Fibroblast of lung (primary cell): ENCODE measurements at regions not wholly inside any gene's neighbourhood (a gene's known extent, or its start where the extent isn't known, plus 50 kb on each side); places are given as distances from the start of the nearest gene placed in this dataset.

Experiments used
- DNase-seq, 2 donors: peaks; one replicate each; pipeline versions ENCODE4 v3.0.0 to v3.0.0-alpha.2; 2010; ENCODE audit warnings: low read depth in 2 of 2
- H2AFZ ChIP-seq: 2 replicates; pipeline ENCODE4 v1.5.1; 2012; ENCODE audit warnings: low read length, control low read depth, inconsistent platforms
- H3K27ac ChIP-seq: 2 replicates; pipeline ENCODE4 v1.5.1; 2011; ENCODE audit warnings: low read length, control low read depth; ENCODE audit not compliant: insufficient read depth
- H3K27me3 ChIP-seq: 2 replicates; pipeline ENCODE4 v1.5.1; 2011; ENCODE audit warnings: mild to moderate bottlenecking, low read length; ENCODE audit not compliant: control insufficient read depth, insufficient read depth
- H3K36me3 ChIP-seq: 2 replicates; pipeline ENCODE4 v1.5.1; 2011; ENCODE audit warnings: low read length; ENCODE audit not compliant: control insufficient read depth, insufficient read depth
- H3K4me1 ChIP-seq: 2 replicates; pipeline ENCODE4 v1.5.1; 2011; ENCODE audit warnings: low read length; ENCODE audit not compliant: control insufficient read depth, insufficient read depth; ENCODE audit errors: extremely low read depth
- H3K4me2 ChIP-seq: 2 replicates; pipeline ENCODE4 v1.5.1; 2011; ENCODE audit warnings: low read length, control low read depth; ENCODE audit not compliant: insufficient read depth; ENCODE audit errors: extremely low read depth
- H3K4me3 ChIP-seq, 4 experiments: fragments of 200-600 bp in 1 of 4; sonication (generic) in 1 of 4; replicated peaks in 1 of 4; 2 replicates each; pipeline ENCODE4 v1.5.1; 2011 to 2016; ENCODE audit warnings: low read length in 4 of 4, low read depth in 3 of 4, mild to moderate bottlenecking in 3 of 4, control low read depth in 2 of 4, inconsistent platforms in 1 of 4, mixed read lengths in 1 of 4; ENCODE audit not compliant: insufficient read depth in 1 of 4; ENCODE audit errors: control extremely low read depth in 1 of 4
- H3K79me2 ChIP-seq: 2 replicates; pipeline ENCODE4 v1.5.1; 2012; ENCODE audit warnings: mild to moderate bottlenecking, low read length, inconsistent platforms; ENCODE audit not compliant: control insufficient read depth, insufficient read depth
- H3K9ac ChIP-seq: 2 replicates; pipeline ENCODE4 v1.5.1; 2011; ENCODE audit warnings: mild to moderate bottlenecking, low read length, control low read depth; ENCODE audit not compliant: insufficient read depth
- H3K9me3 ChIP-seq: 2 replicates; pipeline ENCODE4 v1.5.1; 2012; ENCODE audit warnings: low read depth, low read length; ENCODE audit not compliant: control insufficient read depth, insufficient read depth
- H4K20me1 ChIP-seq: 2 replicates; pipeline ENCODE4 v1.5.1; 2011; ENCODE audit warnings: low read length; ENCODE audit not compliant: control insufficient read depth, insufficient read depth; ENCODE audit errors: extremely low read depth
- EZH2 ChIP-seq: IDR thresholded peaks from 2 replicates; pipeline ENCODE4 v1.5.1; 2012; ENCODE audit warnings: low read length, control low read depth, mild to moderate bottlenecking; ENCODE audit errors: missing control alignments
- TF ChIP-seq, protein P1 (sequence below), 2 donors: IDR thresholded peaks in 1 of 2; conservative IDR thresholded peaks in 1 of 2; 1 replicate in 1 of 2; 2 replicates in 1 of 2; pipeline ENCODE4 v1.5.1; 2011 to 2012; ENCODE audit warnings: low read length in 2 of 2, control low read depth in 1 of 2, inconsistent platforms in 1 of 2, low read depth in 1 of 2, mild to moderate bottlenecking in 1 of 2

DNA sequence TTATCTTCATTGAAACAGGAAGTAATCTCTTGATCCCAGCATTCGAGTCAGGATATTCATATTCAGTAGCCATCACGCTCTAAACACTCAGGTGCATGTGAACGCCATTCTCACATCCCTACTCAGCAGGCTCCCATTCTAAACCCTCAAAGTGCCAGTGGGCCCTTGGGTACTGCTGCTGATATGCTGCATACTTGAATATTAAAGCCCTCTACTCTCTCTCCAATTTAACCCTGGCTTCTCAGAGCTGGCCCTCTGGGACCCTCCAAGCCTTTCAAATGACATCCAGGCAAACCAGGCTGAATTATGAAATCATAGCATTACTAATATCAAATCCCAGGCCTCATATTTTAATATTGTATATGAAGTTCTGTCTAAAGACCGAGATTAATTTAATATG, 468.2 kb downstream of the NUF2 start:
- Histone ChIP-seq H3K9me3 (no peaks in the 10 kb centered on the region), H2AFZ (no peak overlapping the region), H3K9ac (no peak overlapping the region), H3K27ac (no peak overlapping the region), H3K36me3 (no peaks in the 10 kb centered on the region), H3K79me2 (no peaks in the 10 kb centered on the region), H3K4me3 (no peak overlapping the region), H3K4me2 (no peak overlapping the region), H3K27me3 (no peaks in the 10 kb centered on the region), H4K20me1 (no peaks in the 10 kb centered on the region), H3K4me1 (no peaks in the 10 kb centered on the region)
- no peak for DNase-seq
- TF ChIP-seq, protein P1, sequence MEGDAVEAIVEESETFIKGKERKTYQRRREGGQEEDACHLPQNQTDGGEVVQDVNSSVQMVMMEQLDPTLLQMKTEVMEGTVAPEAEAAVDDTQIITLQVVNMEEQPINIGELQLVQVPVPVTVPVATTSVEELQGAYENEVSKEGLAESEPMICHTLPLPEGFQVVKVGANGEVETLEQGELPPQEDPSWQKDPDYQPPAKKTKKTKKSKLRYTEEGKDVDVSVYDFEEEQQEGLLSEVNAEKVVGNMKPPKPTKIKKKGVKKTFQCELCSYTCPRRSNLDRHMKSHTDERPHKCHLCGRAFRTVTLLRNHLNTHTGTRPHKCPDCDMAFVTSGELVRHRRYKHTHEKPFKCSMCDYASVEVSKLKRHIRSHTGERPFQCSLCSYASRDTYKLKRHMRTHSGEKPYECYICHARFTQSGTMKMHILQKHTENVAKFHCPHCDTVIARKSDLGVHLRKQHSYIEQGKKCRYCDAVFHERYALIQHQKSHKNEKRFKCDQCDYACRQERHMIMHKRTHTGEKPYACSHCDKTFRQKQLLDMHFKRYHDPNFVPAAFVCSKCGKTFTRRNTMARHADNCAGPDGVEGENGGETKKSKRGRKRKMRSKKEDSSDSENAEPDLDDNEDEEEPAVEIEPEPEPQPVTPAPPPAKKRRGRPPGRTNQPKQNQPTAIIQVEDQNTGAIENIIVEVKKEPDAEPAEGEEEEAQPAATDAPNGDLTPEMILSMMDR (conservative IDR thresholded peaks at IDR 0.05 in 1 of 2, IDR thresholded peaks at IDR 0.05 in 1 of 2; ENCODE audit: low read depth in 1 of 2, low read length in 2 of 2) = no peak
- no peak for TF ChIP-seq EZH2

DNA sequence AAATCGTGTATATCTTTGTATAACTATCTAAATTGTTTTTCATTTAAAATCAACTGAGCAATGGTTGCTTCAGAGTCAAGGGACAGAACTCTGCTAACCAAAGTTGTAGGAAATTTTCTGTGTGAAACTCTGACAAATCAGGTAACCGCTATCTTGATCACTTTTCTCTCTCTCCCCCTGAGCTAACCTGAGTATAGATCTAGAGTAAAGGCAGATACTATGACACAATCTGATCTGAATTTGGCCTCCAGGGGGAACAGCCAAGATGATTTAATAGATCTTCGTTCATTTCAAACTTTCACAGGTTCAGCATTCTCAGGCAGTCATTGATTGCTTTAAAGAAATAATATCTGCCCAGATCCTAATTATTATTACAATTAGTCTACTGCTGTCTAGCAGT, 472.8 kb downstream of the NUF2 start:
- no peak overlapping the region for H2AFZ ChIP-seq
- no peak overlapping the region for H3K27ac ChIP-seq
- no peaks in the 10 kb centered on the region for H3K27me3 ChIP-seq
- H3K4me2 ChIP-seq = no peak overlapping the region
- TF ChIP-seq, protein P1 (conservative IDR thresholded peaks at IDR 0.05 in 1 of 2, IDR thresholded peaks at IDR 0.05 in 1 of 2; ENCODE audit: low read depth in 1 of 2, low read length in 2 of 2) = no peak
- TF ChIP-seq EZH2 = no peak
- H3K9me3 ChIP-seq = no peaks in the 10 kb centered on the region
- H3K9ac ChIP-seq = no peak overlapping the region
- H3K79me2 ChIP-seq = no peaks in the 10 kb centered on the region
- no peaks in the 10 kb centered on the region for H4K20me1 ChIP-seq
- H3K4me3 ChIP-seq = no peak overlapping the region
- no peak for DNase-seq
- no peaks in the 10 kb centered on the region for H3K36me3 ChIP-seq
- H3K4me1 ChIP-seq = no peaks in the 10 kb centered on the region

DNA sequence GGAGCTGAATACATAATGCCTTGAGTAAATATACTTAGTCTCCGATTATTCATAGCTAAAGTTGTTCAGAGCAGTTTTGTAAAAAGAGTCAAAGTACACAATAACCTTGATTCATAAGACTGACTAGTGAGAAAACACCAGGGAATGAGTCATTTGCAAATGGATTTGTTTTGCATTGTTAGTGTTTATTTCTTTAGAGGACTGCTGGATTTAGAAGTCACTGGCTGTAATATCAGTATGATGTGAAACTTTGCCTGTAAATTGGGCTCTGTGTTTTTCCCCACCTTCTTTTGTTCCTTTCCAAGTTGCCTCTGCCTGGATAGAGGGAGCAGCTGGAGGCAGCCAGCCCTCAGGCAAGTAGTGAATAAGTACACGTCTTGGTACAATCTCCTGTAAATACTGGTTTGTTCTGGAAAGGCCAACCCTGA, 474.7 kb downstream of the NUF2 start:
- Histone ChIP-seq H2AFZ (no peak overlapping the region), H3K9me3 (no peaks in the 10 kb centered on the region), H3K27me3 (no peaks in the 10 kb centered on the region), H3K79me2 (no peaks in the 10 kb centered on the region), H3K4me2 (no peak overlapping the region), H3K4me1 (no peaks in the 10 kb centered on the region), H3K4me3 (no peak overlapping the region), H4K20me1 (no peaks in the 10 kb centered on the region), H3K36me3 (no peaks in the 10 kb centered on the region), H3K27ac (no peak overlapping the region), H3K9ac (no peak overlapping the region)
- DNase-seq = peak; percentile 20 to 45
- TF ChIP-seq, protein P1 (conservative IDR thresholded peaks at IDR 0.05 in 1 of 2, IDR thresholded peaks at IDR 0.05 in 1 of 2; ENCODE audit: low read depth in 1 of 2, low read length in 2 of 2) = no peak
- TF ChIP-seq EZH2 = no peak
